HG02798 (cell line): ENCODE measurements at regions not wholly inside any gene's neighbourhood (a gene's known extent, or its start where the extent isn't known, plus 50 kb on each side); places are given as distances from the start of the nearest gene placed in this dataset.
"Not testable (repeated sequence)": the region's sequence is repeated elsewhere in the genome, so short reads cannot be mapped to it uniquely, and the experiment has no call there.

Experiments used
- ATAC-seq: cut with Tn5 transposase; IDR thresholded peaks from one replicate; pipeline ENCODE4 v1.9.1; 2021; ENCODE audit warnings: mild to moderate bottlenecking; ENCODE audit not compliant: unreplicated experiment, poor library complexity

DNA sequence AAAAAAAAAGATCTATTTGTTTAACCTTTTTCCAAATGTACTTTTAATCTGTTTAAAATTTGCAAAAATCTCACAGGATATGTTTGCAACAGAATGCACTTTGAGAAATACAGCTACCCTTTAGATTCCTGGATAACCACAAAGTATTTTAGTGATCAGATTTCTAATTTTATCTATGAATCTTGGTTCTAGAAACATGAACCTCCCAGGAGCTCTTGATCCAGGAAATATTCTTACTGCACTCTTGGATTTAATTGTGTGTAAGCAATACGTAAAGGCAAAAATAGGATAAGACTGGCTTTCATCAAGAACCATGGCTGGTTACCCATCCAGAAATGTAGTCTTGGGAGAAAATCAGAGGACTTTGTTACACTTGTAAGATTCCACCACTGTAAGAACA lies 1581.8 kb upstream of the WWC1 start:
- ATAC-seq: no peak

DNA sequence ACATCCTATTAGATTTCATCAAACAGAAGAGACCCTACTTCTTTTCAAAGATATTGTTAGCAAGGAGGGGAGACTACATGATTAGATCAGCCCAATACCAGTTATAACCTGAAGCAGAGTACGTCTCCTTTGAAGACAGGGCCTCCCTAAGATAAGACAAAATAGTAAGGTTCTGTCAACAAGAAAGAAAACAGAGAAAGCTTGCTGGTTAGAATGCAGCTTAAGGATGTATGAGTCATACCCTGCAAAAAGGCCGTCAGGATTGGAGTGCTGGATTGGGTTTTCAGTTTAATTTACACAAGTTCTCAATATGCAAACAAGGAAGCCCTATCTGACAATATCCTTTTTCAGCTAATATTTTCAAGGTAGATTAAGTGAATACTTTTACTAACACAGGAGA lies 1581.2 kb upstream of the WWC1 start:
- no peak for ATAC-seq

DNA sequence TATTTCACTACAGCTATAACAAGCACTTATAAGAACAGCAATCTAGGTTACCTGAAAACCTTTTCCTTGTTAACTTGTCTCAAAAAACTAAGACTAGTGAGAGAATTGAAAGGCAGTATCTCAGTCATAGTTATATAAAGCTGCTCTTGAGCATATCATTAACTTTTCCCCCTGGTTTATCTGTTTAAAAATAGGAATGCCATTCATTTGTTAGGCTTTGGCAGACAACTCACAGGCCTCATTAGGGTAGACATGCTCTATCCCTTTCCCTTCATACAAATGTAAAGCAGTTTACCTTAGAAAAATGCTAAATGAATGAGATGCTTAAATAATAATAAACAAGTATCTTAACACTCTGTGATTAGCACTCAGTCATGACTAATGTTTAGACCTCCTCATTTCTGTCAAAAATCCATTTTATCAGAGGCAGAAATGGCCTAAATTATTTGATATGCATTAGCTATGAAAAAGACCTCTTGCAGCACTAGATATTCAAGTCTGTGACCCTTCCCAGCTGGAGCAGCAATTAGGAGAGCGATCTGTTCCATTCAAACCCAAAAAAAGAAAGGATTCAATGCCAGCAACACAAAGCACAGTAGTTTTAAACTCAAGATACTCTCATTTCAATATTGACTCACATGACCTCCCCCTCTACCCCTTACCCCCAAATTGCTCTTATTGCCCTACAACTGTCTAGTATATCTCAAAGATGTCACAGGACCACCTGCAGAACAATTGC lies 1578.8 kb upstream of the WWC1 start:
- ATAC-seq: no peak

DNA sequence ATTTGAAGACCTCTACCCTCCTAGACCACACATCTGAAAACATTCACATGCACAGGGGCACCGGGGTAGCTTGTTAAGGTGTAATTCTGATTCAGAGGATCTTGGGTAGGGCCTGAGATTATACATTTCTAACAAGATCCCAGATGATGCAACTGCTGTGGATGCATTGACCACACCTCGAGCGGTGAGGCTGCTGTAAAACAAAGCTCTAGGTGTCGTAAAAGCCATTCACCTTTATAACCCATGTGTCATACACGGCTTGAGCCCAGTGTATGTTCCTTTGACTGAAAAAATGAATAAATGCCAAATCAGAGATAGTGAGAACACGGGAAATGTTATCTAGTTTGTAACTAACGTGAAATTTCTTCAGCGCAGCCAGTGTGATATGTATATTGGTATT lies 1578.2 kb upstream of the WWC1 start:
- no peak for ATAC-seq

DNA sequence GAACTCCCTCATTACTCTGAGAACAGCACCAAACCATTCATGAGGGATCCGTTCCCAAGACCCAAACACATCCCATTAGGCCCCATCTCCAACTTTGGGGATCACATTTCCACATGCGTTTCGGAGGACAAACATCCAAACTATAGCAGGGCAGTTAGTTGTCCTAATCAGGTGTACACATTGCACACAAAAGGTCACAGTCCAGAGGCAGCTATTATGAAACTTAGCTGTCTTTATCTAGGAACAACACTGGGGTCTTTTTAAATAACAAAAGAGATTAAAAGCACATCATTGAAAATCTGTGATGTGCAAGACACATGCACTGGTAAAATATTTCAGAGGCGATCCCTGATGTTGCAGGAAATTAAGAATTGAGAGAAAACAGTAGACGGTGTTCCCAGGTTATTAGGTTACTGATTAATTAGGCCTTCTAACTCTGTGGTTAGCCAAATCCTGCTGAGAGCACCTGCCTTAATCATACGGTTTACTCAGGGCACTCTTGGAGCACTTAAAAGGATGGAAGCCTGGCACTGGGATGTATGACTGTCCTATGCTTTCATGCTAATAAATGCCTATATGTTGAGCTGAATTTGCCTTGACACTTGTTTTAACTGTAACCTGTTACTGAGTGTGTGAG lies 1574.5 kb upstream of the WWC1 start:
- ATAC-seq: no peak

DNA sequence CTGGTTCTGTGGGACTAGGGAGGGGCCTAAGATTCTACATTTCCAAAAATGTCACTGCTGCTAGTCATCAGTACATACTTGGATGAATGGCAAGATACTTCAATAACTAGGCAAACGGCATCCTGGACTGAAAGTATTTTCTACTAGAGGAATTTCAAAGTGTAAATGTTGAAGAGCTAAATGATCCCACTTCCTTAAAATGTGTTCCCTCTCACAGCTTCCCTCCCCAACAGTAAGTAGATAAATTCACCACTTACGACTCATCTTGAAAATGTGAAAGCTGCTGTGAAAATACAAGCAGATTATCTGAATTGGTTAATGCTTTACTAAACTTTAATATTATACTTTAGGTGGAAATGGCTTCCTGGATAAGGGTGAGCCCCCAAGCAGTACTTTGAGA lies 1571.5 kb upstream of the WWC1 start:
- no peak for ATAC-seq

DNA sequence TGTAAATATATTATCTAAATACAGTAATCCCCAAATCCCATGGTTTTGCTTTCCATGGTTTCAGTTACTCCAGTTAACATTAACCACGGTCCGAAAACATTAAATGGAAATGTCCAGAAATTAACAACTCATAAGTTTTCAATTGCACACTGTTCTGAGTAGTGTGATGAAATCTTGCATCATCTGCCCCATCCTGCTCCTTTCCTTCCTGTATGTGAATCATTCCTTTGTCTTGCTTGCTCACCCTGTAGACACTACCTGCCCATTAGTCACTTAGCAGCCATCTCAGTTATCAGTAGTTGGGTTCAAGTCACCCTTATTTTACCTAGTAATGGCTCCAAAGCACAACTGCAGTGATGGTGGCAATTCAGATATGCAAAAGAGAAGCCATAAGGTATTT lies 1568.5 kb upstream of the WWC1 start:
- no peak for ATAC-seq

DNA sequence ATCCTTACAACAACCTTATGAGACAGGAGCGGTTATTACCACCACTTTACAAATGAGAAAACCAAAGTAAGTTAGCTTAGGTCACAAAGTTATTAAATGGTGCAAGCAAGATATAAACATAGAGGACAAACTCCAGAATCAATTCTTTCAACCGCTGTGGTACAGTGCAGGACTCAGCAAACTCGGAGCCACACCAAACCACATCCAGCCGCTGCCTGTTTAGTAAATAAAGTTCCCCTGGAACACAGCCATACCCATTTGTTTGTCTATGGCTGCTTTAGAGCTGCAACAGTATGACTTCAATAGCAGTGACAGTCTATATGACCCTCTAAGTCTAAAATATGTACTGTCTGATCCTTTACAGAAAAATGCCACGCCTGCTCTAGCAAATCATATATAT lies 1567.2 kb upstream of the WWC1 start:
- no peak for ATAC-seq

DNA sequence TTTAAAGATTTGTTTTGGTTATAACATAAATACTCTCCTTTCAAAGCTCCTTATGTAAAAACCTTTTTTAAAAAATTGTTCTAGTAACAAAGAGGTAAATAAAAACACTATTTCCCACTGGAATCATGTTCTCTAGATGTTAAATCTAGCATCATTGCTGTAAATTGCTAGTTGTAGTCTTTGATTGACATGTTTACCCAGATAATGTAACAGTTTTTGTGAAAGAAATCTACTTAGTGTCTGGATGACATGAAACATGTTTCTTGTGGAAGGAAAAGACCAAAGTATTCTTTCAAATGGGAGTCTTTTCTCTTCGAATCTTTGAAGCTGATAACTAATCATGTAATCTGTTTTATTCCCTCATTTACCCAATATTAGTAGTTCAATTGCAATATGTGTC lies 1565.9 kb upstream of the WWC1 start:
- ATAC-seq: no peak

DNA sequence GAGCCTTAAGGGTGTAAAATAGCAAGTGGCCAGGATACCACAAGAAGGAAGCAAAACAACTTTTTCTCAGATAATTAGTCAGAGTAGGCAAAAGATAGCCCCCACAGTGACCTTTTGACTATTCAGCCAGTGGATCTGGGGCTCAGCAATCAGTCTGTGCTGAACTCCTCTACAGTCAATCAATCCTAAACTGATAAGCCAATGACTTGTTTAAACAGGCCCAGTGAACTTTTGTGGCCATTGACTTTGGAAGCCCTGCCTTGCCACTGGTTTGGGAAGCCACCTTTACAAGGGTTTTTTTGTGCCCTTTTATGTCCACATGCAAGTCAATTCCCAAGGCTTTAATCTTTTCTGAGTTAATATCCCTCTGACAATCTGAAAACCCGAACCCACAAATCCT lies 1565.0 kb upstream of the WWC1 start:
- no peak for ATAC-seq

DNA sequence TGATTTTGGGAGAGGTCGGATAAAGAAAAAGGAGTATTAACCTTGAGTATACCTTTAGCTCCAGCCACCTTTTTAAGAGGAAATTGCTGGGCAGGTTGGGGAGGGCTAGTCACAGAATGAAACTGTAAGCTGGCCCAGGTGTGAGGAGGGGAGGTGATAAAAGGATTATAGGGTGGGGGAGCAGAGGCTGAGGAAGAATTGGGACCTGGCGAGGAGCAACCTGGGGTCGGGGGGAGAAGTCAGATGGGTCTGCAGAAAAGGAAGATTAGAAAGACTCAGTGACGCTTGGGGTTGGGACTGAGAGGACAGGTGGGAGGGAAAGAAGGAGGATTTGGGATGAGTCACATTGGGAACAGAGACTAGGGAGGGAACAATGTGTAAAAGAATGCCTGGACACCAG lies 1548.5 kb upstream of the WWC1 start:
- not testable (repeated sequence) for ATAC-seq

DNA sequence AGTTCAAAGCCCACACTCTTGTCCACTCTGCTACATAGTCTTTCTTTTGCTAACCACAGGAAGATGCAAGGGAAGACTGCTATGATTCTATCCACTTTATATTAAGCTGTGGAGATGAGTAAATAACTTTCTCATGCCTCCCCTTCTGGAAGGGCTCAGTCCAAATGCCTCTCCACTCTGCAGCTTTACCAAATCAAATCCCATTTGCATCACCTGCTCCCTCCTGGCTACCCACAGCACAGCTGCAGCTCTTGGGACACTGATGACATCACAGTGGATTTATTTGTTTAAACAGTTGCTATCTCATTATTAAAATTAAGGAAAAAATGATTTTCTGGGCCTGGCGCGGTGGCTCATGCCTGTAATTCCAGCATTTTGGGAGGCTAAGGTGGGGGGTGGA lies 1544.9 kb upstream of the WWC1 start:
- no peak for ATAC-seq

DNA sequence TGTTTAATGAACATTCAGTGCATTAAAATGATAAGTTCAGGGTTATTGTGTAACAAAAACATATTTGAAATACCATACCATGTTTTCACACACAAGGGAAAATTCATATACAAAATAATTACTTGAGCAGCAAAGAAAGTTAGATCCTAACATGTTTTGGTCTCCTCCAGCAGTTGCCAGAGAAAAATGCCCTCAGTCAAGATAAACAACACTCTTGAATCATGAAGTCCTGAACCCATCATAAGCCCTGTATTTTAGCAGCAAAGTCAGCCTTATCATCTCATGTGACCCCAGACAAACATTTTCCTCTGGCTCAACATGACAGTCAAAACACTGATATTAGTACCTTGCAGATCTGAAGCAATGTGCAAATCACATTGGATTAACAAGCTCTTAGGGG lies 1541.1 kb upstream of the WWC1 start:
- no peak for ATAC-seq

DNA sequence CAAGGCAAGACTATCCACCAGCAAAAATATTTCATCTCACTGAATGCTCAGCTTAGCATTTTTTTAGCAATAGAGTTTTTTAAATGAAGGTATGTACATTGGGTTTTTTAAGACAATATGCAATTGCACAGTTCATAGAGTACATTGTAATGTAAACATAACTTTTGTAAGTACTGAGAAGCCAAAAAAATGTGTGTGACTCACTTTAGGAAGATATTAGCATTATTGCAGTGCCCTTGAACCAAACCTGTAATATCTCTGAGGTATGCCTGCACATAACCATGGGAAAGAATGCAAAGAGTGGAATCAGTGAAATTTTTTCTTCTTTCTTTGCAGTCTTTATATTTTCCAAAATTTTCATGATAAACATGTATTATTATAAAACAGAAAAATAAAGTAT lies 1533.3 kb upstream of the WWC1 start:
- no peak for ATAC-seq

DNA sequence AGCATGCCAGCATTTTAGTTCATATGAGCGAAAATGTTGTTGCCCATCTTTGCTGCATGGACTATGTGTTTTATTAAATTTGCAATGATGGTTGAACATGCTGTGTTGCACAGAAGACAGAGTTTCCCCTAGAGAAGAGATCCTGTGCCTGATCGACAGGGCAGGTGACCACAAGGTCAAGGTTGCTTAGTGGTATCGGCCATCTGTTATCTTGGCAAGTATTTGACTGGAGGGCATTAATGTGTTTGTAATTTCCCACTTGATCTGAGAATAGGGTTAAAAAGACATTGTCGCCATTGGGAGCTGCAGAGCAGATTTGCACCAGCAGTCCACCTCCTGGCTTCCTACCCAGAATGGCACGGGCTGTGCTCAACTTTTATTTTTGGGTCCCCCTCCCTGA lies 1523.6 kb upstream of the WWC1 start:
- ATAC-seq: no peak

DNA sequence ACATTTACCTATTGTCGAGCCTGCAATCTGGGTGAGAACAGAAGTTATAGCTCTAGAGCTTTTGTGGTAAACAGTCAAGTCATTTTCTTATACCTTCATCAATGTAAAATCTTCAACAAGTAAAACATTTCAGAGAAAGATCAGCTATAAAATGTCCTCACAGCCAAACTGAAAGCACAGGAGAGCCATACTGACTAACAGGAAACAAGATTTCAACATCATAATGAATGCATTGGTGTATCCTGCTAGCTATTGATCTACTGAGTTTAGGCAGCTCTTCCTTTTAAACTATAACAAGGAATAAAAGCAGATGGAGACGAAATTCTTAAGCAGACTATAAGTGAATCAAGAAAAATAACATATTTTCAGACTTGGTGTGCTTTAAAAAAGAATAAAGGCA lies 1522.9 kb upstream of the WWC1 start:
- ATAC-seq: no peak

DNA sequence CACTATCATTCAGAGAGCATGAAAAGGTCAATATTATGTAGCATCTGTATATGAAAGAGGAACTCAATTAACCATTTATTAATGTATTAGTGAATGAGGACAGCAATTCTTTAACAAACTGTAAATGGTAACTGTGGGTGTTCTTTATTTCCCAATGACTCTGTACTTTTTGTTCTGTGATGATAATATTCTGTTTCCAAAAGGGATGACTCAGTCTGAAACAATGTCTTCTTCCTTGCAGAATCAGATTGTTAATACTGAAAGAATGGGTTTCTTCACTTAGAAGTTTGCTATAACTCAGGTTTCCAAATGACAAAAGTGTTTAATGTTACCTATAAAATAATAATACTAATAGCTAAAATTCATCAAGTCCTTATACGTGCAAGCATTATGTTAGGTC lies 1518.7 kb upstream of the WWC1 start:
- no peak for ATAC-seq

DNA sequence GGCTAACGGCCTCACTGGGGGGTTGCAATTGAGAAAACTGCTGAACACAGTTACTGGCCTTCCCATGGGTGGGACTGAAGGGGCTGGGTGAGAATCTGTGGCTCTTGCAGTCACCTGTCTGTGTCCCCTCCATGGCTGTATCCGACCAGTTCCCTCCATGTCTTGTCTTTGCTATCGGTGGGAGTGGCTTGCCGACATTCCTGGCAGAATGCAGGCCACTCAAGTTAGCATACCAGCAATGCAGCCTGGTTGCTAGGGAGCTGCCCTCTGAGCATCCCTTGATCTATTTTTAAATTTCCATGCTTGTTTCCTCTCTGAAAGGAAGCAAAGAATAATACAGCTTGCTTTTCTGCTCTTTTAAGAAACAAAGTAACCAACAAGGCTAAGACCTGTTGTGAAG lies 1509.7 kb upstream of the WWC1 start:
- ATAC-seq: no peak

DNA sequence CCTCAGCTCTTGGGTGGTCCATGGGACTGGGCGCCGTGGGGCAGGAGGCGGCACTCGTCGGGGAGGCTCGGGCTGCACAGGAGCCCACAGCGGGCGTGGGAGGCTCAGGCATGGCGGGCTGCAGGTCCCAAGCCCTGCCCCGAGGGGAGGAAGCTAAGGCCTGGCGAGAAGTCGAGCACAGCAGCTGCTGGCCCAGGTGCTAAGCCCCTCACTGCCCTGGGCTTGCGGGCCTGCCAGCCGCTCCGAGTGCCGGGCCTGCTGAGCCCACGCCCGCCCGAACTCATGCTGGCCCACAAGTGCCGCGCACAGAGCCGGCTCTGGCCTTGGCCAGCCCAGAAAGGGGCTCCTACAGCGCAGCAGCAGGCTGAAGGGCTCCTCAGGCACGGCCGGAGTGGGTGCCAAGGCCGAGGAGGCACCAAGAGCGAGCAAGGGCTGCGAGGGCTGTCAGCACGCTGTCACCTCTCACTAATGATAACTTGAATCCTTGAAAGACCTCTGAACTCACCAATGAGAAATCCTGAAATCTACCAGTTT lies 1506.8 kb upstream of the WWC1 start:
- no peak for ATAC-seq

DNA sequence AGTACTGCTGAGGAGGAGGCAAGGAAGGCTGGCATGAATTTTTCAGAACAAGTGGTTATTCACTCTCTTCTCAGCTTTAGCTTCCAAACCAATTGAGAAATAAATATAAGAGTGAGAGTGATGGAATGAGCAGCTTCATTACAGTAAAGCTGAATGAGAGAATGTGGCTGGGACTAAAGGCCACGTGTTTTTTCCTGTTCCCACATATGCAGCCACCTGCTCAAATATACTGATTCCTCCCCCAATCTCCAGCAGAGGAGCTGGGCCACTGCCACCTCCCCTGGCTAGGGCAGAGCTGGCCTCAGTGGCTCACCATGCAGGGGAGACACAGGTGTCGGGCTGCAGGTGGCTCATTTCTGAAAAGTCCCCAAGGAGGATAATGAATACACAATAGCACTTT lies 1505.3 kb upstream of the WWC1 start:
- ATAC-seq: no peak

DNA sequence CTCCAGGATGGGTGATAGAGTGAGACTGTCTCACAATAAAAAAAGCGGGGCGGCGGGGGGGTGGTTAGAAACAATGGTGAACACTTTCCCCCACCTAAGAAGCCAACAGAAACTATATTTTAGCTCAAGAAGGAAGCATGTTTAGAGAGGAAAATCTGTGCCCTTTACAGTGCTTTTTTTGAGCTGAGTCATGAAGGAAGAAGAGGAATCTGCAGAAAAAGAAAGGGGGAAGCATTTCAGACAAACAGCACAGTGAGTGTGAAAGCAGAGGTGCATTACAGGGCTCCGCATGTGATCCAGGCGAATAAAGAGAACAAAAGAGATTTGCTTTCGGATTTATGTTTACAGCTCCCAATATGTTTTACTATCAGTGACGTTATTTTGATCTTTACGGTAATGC lies 1504.6 kb upstream of the WWC1 start:
- ATAC-seq: no peak

DNA sequence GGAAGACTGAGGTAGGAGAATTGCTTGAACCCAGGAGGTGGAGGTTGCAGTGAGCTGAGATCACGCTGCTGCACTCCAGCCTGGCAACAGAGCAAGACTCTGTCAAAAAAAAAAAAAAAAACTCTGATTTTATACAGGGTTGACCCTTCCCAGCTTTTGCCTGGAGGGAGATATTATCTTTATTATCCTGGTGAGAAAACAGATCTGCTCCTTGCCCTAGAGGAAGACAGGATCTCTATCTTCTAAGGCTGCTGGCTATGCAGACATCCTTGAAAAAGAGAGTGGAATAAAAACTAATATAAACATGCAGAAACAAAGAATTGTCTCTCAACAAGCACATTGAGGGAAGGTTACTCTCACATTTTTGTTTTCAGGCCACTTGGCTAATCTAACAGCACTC lies 1503.4 kb upstream of the WWC1 start:
- no peak for ATAC-seq
